HG03025 (cell line): ENCODE measurements at regions not wholly inside any gene's neighbourhood (a gene's known extent, or its start where the extent isn't known, plus 50 kb on each side); places are given as distances from the start of the nearest gene placed in this dataset.

Source experiments
- ATAC-seq: cut with Tn5 transposase; IDR thresholded peaks from one replicate; pipeline ENCODE4 v1.9.1; 2021; ENCODE audit warnings: mild to moderate bottlenecking, moderate library complexity; ENCODE audit not compliant: unreplicated experiment, low FRiP score

DNA sequence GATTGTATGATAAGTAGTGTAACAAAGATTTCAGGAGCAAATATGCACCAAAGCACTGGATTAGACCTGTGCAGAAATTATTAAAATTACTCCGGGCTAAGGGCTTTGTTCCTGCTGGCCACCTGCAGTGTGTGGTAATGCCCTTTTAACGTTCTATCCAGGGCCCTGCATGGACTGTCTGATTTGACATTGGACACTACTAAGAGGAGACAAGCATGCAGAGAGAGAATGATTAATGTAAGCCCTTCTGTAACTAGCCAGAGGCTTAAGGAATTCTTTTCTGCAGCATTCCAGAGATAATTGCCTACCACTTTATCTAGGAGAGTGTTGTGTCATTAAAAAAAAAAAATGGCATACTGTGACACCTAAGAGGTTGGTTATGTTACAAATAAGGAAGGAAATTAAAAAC lies 117.0 kb downstream of the PCDH7 start:
- ATAC-seq, result no peak

DNA sequence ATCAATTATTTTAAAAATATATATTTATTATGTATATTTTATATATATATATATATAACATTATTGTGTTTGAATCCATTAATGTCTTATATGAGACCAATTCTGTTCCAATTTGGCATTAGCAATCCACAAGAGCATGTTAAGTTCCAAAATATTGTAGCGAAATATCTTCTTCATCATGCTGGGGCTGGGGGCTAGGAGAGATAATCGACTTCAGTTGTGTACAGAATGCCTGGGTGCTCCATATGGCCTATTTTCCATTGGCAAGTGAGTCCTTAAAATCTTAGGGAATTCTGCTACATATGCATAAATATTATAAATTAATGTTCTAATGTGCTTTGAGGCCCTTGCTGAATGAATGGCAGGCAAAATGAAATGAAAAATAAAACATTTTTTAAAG lies 117.7 kb downstream of the PCDH7 start:
- ATAC-seq, result no peak

DNA sequence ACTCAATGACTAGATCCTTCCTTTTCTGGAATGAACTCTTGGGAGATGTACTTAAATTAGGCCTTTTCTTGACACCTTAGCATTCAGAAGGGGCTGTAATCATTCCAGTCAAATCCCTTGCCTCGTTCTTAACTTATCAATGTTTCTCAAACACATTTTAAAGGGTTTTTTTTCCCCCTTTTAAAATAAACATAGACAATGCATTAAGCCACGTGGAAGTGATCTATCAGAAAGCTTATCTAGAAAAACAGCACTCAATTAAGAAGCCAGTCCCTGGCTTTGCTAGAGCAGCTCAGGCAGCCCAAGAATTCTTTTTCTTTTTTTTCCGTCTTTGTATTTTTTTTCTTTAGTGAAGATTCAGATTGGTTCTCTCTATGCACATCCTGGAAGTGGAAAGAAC lies 118.2 kb downstream of the PCDH7 start:
- ATAC-seq, result no peak

DNA sequence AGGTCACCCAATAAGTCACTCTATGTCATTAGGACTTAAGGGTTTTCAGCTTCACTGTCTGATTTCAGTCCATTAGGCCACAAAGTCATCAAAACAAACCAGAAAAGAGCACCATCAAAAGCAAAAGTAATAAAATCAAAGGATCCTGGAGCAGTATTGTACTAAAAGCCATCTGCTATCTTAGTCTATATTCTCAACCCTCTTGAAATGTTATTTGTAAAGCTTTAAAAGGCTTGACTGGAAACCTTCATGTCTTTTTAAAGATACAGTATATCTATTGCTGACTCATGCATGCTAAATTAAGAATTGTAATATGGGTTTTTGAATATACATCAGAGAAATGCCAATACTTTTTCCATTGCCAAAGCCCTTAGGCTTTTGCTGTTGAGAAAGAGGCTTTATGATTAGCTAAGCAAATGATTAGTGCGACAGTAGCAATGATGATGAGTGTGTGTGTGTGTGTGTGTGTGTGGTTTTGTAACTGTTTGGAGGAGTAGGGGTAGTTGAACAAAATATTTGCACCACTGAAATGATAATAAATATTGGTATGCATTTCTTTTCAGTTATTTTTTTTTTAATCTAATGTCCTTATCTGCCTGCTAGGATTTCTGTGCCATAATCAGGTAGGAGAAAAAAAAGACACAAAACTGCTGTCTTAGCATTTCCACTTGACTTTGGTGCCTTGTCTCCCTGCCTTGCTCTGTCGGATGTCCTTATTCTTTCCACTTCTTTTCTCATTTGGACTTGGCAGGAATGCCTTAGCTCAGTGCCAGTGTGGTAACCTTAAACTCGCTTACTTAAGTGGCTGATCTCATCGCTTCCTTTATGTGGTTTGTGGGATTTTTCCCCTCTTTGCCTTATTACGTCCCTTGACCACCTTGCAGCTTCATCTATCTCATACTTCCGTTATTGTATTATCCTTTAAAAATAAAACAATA lies 119.7 kb downstream of the PCDH7 start:
- ATAC-seq, result no peak

DNA sequence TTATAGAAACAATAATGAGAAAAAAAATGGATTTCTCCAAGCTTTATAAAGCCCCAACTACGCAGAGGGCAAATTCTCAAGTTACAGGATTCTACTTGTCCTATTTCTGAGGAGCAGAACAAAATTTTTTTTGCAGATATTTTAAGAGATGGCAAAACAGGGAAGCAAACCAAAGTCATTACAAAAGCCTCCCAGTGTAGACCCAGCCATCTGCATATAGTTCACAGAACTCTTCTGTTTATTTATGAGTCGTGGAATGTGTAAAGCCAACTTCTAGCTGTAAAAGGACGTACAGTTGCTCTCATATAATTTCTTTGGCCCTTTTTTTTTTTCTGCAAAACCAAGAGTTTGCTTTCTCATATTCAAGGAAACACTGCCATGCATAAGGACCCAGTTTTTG lies 120.4 kb downstream of the PCDH7 start:
- no peak for ATAC-seq

DNA sequence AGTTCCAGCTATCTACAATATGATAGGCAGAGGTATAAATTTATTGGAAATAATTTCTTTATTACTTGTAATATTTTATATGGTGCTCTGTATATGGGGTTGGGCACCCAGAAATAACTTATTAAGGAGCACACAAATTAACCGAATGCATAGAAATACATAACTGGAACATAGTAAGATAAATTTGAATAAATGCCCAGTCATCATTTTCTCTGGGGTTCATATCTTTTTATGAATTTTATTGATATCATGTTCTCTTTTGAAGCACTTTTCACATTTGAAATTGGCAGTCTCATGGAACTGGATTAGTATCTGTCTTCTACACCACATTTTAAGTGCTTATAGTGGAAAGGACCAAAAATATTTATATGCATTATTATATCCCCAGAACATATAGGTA lies 122.0 kb downstream of the PCDH7 start:
- ATAC-seq, result no peak

DNA sequence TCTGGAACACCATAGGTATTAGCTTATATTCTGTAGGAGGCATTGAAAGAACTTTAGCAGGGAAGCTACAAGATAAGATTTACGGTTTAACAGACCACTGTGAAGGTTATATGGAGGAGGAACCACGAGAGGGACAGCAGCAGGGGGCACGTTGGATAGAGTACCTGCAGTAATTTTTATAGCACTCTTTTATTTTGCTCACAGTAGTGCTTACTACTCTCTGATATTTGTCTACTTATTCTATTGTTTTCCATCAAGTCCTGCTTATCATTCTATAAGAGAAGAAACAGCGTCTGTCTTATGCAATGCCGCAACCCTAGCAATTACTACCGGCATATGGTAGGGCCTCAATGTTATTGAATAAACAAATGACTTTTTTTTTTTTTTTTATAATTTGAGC lies 122.5 kb downstream of the PCDH7 start:
- no peak for ATAC-seq

DNA sequence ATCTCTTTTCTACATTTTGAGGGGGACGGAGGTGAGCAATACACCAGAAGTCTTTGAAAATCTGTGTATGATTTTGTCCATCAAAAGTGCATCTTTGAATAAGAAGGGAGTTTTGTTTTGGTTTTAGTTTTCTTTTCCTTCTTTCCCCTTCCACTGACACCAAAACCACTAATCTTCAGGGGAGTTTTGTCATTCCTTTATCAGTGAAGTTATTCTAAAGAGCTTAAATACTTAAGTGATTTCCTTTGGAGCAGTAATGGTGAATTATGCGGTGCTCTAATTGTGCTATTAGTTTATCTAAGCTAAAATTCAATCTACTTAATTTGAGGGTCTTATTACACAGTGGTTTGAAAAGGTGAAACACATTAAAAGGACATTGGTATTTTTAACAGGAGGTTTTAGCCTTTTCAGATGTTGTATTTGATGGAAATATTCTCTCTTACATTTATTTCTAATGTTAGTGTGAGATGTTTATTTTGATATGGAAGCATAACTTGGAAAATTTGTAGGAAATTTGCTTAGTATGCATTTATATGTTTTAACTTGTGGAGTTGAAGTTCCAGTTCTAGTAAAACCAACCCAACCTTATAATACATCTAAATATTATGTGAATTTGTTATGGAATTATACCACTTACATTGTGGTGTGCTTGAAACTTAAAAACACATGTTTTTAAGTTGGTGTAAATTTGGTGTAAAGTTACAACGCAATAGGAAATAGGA lies 124.9 kb downstream of the PCDH7 start:
- ATAC-seq, result no peak

DNA sequence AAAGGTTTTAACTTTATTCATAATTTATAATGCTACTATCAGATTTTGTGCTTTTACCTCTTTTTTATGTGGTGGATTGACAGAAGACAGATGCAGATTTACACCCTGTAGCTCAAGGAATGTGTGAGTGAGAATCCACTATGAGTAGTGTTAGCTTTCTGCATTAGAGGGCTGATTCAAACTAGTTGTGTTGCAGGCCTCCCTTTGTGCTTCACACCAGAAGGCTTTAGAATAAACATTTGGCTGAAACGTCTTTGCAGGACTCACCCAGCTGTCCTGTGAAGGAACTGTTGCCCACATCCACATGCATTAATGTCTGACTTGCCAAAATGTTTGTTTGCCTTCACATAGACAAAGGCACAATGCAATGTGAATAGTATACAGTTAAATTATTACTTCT lies 127.0 kb downstream of the PCDH7 start:
- no peak for ATAC-seq

DNA sequence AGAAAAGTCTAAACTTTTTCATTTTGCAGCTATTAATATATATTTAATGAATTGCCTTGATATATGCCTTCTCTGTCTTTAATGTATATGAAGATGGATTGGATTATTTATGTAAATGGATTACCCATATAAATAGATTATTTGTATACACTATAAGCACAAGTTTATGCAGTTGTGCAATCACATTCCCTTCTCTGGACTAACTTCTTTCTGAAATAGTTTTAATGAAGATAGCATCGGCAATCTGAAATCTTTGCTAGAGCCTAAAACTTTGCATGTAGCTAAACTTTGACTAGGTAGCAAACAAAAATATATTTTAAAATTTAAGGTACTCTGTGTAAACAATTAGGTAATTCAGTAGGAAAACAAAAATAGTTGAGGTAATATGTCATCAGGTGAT lies 127.8 kb downstream of the PCDH7 start:
- ATAC-seq, result no peak

DNA sequence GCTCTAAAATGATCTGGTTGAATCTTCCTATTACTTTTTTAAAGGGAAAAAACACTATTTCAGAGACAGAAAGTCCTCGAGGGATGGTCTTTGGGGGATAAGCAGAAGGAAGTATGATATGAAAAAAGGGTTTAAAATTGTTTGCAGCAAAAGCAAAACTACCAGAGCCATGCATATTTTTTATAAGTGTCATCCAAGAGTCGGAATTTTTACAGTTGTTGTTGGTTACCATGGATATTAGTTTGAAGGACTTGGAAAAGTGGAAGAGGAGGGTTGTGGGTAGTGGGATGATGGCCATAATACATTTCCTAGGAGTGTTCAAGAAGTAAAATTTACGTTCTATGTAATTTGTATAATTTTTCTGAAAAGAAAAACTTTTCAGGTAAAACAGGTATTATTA lies 134.4 kb downstream of the PCDH7 start:
- ATAC-seq, result no peak

DNA sequence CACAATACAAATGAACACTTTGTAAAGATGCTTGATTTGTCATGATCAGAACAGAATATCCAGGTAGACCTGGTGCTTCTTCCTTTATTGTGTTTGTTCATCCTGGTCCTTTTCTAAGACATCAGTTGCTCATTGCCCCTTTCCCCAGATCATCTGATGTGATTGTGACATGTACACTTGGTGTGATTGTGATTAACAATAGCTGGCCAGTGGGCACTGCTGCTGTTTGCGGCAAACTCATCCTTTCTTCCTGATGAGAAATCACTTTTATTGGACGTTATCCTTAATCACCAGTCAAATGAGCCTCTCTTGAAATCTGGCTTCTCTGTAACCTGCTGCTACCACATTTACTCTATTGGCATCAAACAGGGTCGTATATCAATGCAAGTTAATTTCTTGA lies 135.1 kb downstream of the PCDH7 start:
- no peak for ATAC-seq

DNA sequence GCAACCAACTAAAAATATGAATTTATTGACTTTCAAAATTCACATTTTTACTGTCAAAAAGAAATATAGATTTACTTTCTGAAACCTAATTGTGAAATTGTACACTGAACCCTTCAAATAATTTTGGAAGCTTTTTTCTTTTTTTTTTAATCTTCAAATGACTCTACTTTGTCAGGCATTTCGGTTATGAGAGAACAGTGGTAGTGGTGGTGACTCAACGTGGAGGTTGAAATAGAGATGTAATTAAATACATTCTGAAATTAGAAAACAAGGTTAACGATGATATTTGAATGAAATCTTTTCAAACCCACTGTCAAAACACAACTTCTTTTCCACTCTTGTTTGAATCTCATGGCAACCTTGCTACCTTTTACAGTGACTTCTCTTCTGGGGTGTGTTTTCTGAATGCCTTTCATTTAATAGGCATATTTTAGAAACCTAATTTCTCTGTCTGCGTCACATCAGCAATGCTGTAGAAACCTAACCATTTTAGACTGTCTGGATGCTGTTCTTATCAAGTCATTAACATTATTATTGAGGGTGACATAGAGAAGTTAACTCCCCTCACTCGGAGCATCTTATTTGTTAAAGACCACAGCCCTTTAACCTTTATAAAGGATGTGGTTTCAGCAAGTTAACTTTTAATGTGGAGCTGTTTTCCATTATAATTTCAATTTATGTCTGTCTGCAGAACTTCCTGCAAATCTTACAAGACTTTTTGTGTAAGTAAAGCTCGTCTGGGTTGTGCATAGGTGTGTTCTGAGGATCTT lies 136.8 kb downstream of the PCDH7 start:
- no peak for ATAC-seq

DNA sequence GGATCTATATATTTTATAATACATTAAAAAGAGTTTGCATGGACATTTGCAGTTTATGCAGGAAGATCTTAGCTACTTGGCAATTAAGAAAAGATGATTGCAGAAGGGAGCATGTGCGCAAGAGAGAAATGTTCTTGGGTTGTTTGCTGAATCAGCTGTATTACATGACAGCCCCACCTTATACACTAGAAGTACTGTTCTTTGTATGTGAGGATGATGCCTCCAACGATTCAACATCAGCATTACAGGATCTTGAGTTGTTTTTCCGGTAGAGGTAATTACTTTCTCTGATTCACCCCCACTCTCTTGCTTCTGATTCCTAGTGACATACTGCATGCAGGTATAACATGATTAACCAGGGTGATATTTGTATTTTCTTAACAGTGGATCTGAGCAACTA lies 140.8 kb downstream of the PCDH7 start:
- no peak for ATAC-seq

DNA sequence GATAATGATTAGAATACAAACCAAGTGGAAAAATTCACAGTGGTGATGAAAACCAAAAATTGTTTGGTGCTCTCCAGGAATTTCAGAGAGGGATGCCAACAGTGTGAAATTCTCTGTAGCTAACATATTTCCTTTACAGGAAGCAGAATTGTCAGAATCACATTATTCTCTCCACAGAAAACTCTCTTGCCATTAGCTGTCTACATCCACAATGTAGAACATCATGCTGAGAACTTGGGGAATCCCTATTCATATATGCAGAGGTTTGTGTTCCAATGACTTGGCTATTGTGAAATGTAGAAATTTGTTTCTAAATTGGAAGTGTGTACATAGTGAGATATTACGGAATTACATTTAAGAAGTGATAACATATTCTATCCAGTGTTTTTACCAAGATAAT lies 142.0 kb downstream of the PCDH7 start:
- ATAC-seq, result no peak

DNA sequence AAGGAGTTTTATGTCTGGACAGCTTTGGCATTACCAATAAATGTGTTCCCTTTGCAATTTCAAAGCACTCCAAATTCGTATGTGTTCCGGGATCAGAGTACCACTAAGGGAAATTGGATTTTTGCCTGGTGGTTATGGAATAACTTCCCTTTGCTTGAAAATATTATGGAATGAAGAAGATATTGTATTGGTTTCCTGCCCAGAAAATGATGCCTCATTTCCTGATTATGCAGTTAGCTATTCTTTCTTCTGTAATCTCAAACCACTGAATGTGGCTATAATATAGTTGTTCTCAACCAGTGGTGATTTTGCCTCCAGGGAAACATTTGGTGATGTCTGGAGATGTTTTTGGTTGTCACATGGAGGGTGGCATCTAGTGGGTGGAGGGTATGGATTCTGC lies 142.9 kb downstream of the PCDH7 start:
- ATAC-seq, result no peak

DNA sequence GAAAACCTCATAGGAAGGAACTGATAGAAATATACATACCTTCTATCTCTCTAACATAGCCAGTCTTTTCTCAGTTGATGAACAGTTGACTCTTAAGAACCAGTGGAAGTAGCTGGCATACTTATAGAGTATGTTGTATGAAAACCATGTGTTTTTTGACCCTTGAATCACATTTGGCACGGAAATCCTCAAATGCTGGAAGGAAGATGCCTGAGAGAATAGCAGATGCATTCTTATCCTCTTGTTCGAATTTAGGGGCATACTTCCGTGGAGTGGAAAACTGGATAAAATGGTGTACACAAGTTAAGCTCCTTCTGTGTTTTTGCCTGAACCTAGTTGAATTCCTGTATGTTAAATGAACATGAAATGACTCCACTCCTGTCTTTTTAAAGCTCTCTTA lies 145.5 kb downstream of the PCDH7 start:
- no peak for ATAC-seq

DNA sequence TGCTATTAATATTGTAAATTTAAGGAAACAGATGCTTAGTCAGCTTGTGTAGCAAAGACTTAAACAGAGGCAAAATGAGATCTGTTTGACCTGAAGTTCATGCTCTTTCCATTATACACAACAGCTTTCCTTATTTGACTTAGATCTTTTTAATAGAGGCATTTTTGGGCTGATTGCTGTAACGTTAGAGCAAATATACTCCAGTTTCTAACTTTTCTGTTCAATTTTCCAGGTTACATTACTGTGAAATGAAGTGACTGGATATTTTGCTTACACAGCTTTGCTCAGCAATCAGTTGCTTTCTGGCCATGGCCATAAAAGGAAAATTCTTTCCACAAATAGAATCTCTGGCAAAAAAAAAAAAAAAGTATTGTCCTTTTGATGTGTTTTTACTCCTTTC lies 146.2 kb downstream of the PCDH7 start:
- ATAC-seq, result no peak

DNA sequence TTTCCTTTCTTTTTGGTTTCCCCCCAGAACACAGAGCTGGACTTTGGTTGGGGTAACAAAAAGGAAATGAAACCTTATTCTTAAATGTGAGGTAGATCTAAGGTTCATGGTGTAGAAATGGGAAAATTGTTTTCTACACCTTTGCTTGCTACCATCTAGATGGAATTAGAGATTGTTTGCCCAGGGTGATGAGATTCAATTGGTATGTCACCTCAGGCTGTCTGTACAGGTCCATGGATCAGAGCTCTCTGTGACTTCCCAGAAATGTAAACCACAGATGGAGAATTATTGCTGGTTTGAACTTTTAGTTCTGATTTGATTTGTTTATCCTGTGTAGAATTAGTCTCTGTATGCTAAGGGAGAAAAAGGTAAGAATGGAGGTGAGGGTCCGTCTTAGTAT lies 146.7 kb downstream of the PCDH7 start:
- ATAC-seq, result no peak

DNA sequence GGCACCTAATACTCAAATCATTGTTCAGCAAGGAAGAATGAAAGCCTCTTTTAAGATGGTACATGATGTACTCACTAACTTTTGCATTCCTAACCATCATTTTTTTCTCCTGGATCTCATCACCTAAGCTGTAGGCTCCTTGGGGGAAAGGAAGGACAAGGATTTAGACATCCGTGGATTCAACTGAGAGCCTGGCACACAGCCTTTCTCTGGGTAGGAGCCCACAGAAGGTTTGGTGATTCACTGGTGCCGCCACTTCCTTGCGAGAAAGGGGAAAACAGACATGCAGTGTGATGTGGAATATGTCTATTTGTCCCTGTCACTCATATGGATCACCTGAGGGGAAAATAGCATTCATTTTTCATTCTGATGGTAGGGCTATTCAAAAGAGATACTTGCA lies 147.3 kb downstream of the PCDH7 start:
- ATAC-seq, result no peak
